ENCODE measurements at regions not wholly inside any gene's neighbourhood (a gene's known extent, or its start where the extent isn't known, plus 50 kb on each side); places are given as distances from the start of the nearest gene placed in this dataset.

DNA sequence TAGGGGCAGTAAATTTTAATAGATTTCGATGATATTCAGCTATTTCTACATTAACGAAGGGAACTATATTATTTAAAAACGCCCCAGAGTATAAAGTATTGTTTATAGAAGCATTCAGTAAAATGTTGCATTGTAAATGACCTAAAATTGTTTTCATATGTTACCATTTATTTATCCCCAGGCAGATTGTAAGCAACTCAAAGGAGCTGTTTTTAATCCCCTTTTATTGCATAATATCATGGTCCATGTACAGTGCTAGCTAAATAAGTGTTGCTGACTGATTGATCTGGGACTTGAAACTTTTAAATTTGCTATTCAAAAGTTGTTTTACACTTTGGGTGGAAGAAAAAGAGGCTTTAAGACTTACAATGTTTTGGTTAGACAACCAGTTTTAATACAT is 199.0 kb upstream of the SLC38A2 start:
- TF ChIP-seq, protein P1, sequence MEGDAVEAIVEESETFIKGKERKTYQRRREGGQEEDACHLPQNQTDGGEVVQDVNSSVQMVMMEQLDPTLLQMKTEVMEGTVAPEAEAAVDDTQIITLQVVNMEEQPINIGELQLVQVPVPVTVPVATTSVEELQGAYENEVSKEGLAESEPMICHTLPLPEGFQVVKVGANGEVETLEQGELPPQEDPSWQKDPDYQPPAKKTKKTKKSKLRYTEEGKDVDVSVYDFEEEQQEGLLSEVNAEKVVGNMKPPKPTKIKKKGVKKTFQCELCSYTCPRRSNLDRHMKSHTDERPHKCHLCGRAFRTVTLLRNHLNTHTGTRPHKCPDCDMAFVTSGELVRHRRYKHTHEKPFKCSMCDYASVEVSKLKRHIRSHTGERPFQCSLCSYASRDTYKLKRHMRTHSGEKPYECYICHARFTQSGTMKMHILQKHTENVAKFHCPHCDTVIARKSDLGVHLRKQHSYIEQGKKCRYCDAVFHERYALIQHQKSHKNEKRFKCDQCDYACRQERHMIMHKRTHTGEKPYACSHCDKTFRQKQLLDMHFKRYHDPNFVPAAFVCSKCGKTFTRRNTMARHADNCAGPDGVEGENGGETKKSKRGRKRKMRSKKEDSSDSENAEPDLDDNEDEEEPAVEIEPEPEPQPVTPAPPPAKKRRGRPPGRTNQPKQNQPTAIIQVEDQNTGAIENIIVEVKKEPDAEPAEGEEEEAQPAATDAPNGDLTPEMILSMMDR (IDR thresholded peaks at IDR 0.05), result no peak
- TF ChIP-seq POLR2A (IDR thresholded peaks at IDR 0.05), result no peak

Data from heart left ventricle (tissue), 13 donors.